Islet precursor cell (in vitro differentiated cells): ENCODE measurements at regions not wholly inside any gene's neighbourhood (a gene's known extent, or its start where the extent isn't known, plus 50 kb on each side); places are given as distances from the start of the nearest gene placed in this dataset.

ENCODE experiments used
- DNase-seq: peaks from one replicate; pipeline ENCODE4 v3.0.0-alpha.2; 2018

GRCh38 chr11:129702410-129703398, 112.9 kb upstream of the TMEM45B start:
- no peak for DNase-seq

- no peak for DNase-seq
Observed at GRCh38 chr11:129703846-129704245, 111.8 kb upstream of the TMEM45B start.

GRCh38 chr11:129704831-129705230, 110.8 kb upstream of the TMEM45B start:
- no peak for DNase-seq

DNA sequence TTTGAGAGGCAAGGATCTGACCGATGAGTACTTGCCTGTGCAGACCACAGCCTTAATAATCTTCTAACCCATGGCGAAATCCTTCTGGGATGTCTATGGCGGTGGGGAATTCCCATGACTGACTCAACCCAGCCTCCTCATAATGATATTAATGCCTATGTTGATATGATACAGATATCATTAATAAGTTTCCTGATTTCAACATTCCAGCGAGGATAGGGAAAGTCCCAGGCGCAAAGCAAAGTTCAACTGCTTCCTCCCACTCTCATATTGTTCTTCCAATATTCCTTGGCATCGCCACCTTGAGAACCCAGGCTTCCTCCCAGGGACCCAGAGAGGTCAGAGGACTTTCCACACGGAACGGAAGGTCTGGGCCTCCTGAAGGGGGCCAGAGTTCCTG, 110.3 kb upstream of the TMEM45B start:
- DNase-seq, result no peak

DNA sequence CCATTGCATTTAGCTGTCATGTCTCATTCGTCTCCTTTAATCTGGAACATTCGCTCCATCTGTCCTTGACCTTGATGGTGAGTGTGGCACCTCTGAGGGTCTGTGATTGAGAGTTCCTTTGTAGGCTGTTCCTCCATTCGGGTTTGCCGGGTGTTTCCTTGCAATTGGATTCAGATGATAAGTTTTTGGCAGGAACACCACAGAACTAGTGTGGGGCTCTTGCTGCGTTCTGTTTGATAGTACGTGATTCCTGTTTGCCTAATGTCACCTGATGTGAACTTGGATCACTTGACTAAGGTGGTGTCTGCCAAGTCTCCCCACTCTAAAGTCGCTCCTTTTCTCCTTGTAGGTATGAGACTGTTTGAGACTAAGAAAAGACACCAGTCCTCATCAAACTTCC, 109.7 kb upstream of the TMEM45B start:
- no peak for DNase-seq

DNA sequence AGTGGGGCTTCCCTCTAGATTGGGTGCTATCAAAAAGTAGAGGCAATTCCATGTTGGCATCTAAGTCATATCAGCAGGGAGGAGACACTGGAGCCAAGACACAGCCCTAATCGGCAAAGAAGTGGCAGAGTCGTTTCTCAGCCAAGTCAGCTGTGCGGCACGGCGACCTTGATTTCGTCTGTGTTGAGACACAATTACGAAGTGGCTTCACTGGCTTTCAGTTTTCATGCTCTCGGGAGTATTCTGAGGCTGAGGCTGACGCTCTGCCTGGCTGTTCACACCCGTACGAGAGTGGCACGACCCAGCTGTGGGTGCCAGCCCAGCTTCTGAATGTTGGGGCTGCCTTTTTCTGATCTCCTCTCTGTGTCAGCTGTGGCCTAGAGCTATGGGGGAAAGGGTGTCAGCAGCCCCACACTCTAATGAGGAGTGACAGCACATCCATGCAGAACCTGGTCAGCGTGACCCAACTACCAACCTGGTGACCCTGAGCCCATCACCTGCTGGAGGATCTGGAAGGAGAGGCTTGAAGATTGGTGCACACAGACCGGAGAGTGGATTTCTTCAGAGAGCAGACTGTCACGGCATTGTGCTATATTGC, 105.7 kb upstream of the TMEM45B start:
- peak; percentile 42 for DNase-seq

- DNase-seq, result peak; percentile 34
Observed at GRCh38 chr11:129710423-129710822, 105.2 kb upstream of the TMEM45B start.

GRCh38 chr11:129711760-129712159, 103.9 kb upstream of the TMEM45B start:
- DNase-seq, result no peak

GRCh38 chr11:129712486-129713240, 103.0 kb upstream of the TMEM45B start:
- peak; percentile 20 for DNase-seq

DNA sequence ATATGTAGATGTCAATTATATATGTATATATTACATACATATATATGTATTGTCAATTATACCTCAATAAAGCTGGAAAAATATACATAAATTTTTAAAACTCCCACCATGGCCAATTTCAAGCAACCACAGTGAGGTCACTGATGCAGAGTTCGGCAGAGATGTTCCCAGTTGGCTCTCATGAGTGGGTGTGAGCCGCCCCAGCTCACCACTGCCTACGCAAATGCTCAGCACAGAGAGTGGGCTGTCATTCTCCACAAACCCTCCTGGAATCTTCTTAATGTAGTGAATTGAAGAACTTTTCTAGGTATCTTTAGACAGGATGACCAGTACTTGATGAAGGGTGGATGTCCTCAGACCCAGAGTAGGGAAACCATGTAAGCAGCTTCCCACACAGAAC, 96.6 kb upstream of the TMEM45B start:
- DNase-seq, result peak; percentile 13

DNA sequence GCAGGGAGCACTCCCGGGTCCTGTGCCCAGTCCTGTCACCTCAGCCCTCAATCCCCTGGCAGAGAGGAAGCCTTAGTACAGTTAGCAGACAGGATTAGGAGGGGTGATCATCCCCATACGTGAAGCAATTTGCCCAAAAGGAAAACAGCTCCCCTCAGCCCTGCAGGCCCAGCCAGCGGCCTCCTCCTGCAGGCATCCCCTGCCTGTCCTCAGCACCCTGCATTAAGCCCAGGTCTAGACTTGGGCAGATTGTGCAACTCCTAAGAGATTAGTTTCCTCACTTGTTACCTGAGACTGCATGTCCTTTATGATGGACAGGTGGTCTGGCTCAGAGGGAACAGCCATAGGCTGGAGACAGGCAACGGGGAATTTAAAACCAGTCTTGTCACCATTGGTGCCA, 95.5 kb upstream of the TMEM45B start:
- DNase-seq, result peak; percentile 31

DNA sequence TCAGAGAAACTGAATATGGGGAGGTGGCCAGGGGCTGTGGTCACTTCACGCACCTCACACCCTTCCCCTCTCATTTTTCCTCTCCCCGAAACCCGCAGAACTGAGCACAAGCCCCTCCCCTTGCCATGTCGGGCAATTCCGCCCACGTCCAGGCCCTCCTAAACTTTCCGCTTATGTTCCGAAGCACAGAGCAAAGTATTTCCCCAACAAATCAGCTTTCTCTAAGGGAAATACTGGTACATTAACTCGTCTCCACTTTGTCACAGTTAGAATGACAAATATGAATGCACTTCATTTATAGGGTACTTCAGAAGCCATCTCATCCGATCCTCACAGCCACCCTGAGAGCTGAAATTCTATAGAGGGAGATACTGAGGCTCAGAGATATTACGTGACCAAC, 94.7 kb upstream of the TMEM45B start:
- no peak for DNase-seq

DNA sequence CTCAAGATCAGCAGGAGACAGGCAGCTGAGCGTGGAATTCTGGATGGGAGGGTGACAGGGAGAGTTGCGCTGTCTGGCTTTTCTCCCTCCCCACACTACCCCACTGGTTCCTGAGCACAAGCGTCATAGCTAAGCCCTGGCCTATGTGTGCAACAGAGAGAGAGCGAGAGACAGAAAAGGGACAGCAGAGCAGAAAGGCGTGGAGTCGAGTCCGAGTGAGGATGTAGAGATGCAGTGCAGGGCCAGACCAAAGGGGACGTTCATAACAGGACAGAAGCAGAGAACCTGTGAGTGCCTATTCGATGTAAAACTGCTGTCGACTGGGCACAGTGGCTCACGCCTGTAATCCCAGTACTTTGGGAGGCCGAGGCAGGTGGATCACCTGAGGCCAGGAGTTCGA, 94.0 kb upstream of the TMEM45B start:
- peak; percentile 35 for DNase-seq

- peak; percentile 26 for DNase-seq
Observed at GRCh38 chr11:129722529-129722928, 93.1 kb upstream of the TMEM45B start.

- DNase-seq, result peak; percentile 43
Observed at GRCh38 chr11:129723146-129723760, 92.4 kb upstream of the TMEM45B start.

DNA sequence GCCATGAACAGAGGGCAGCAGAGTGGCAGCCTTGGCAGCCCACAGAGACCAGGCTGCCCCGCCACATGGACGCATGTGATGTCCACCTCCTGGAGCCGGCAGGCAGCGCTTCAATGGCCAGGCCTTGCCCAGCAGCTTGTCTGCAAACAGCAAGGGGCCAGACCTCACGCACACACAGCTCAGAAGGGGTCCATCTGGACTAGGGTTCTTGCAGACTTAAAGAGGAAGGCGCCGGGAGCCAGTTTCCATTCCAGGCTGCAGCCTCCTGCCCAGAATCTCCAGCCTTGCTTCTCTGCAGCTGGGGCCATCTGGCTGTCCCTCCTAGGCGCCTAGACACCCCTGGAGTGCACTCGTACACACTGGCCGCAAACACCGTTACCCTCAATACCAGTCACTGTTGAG, 91.9 kb upstream of the TMEM45B start:
- DNase-seq, result peak; percentile 48

- peak; percentile 4 for DNase-seq
Observed at GRCh38 chr11:129724866-129725265, 90.8 kb upstream of the TMEM45B start.

DNA sequence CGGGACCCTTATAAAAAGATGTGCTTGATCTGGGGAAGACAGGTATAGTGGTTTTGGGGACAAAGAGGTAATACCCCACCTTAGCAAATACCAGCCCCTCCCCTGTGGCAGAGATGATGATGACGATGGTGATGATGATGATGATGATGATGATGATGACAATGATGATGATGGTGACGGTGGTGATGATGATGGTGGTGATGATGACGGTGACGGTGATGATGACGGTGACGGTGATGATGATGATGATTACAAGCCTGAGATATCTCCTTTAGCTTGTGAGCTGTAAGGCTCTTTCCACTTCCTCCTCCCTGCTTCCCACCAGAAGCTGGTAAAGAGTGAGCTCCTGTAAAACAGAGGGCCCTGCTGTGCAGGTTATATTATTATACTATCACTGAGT, 89.5 kb upstream of the TMEM45B start:
- DNase-seq, result peak; percentile 6

DNA sequence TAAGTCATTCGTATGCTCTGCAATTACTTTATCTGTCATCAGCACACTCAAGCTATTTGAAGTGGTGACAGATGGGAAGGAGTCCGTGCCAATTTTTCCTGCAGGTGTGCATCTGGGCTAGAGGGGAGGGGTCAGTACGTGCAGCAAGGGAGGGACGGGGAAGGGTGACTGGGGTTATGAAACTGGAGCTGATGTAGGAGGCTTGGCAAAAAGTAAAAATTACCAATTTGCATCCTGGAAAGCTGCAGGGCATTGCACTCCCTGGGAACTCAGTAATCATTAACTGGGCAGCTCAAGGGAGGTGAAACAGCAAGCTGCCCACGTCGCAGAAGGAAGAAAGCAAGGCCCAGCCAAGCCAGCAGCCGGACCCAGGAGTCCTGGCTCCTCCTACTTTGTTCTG, 87.1 kb upstream of the TMEM45B start:
- no peak for DNase-seq

- DNase-seq, result no peak
Observed at GRCh38 chr11:129729216-129729615, 86.4 kb upstream of the TMEM45B start.

DNA sequence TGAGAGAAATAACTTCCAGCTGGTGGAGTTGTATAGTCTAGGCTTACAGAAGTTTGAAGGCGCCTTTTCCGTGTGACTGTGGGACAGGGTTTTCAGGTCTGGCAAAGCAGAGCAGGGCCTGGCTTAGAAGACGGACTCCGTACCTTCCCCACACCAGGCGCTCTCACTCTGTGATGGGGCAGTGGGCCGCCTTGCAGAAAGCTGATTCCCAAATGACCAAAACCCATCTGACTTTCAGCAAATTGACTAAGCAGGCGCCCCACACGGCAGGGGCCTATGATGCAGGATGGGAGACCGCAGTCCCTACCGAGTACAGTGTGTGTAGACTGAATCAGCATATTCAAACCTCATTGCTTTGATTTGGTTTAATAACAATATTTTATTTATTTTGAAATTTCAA, 85.8 kb upstream of the TMEM45B start:
- no peak for DNase-seq

DNA sequence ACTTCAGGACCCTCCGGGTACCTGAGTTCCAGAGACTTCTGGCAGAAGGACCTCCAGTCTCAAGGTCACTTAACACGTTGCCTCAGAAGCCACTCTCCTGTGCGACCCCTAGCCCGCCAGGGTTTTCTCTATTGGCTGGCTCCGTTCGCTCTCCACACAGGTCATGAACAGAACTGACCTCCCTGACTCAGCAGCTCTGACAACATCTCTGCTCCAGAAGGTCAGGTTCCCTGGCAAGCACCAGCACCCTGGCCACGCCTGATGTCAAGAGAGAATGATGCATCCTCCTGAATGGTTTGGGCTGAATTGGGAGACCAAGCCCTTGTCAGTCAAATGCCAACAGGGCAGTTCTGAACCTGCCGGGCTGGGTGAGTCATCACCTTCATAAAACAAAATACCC, 84.3 kb upstream of the TMEM45B start:
- no peak for DNase-seq

DNA sequence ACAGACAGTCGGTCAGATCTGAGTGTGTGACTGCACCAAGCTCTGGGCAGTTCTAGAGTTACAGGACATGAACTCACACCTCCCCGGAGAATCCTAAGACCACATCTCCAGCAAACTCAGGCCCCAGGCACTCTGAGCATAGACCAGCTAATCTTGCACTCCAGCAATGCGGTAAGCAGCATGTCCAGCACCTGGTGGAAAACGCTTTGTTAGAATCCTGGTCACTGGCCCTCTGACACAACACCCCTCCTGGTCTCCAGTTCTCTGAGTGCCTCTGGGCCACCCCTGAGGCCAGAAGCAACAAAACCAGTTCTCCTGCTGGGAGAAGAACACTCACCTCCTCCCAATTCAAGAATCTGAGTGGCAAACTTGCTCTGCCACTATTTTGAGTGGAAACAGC, 82.7 kb upstream of the TMEM45B start:
- peak; percentile 88 for DNase-seq
